OCI-LY3 (cell line): ENCODE measurements at regions not wholly inside any gene's neighbourhood (a gene's known extent, or its start where the extent isn't known, plus 50 kb on each side); places are given as distances from the start of the nearest gene placed in this dataset.

ENCODE experiments used
- EZH2phosphoT487 ChIP-seq: fragments of 200-600 bp; shearing (Covaris generic); IDR thresholded peaks from 2 replicates; pipeline ENCODE4 v1.6.1; 2018; ENCODE audit warnings: antibody characterized with exemption, mixed run types, low read depth
- TF ChIP-seq, protein P1 (sequence below): fragments of 200-600, 300-600 bp; sonication (generic); IDR thresholded peaks from 2 replicates; pipeline ENCODE4 v1.5.1; 2014; ENCODE audit warnings: antibody characterized with exemption, low read length, low read depth

DNA sequence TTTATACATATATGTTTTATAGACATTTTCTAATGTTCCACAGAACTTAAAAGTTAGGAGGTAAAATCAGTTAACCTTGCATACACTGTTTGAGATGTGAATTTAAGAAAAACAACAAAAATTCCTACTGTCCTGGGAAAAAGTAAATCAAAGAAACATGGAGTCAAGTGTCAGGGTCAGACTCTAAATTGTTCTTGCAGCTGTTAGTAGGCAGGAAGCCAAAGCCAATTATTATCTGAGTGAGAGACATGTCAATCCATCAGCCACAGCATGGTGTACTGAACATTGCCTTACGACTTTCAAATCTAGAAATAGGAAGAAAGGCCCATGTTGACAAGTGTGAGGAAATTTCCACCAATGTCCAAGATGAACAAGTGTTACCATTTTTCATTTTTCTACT is 461.2 kb upstream of the MBL2 start:
- TF ChIP-seq, protein P1, sequence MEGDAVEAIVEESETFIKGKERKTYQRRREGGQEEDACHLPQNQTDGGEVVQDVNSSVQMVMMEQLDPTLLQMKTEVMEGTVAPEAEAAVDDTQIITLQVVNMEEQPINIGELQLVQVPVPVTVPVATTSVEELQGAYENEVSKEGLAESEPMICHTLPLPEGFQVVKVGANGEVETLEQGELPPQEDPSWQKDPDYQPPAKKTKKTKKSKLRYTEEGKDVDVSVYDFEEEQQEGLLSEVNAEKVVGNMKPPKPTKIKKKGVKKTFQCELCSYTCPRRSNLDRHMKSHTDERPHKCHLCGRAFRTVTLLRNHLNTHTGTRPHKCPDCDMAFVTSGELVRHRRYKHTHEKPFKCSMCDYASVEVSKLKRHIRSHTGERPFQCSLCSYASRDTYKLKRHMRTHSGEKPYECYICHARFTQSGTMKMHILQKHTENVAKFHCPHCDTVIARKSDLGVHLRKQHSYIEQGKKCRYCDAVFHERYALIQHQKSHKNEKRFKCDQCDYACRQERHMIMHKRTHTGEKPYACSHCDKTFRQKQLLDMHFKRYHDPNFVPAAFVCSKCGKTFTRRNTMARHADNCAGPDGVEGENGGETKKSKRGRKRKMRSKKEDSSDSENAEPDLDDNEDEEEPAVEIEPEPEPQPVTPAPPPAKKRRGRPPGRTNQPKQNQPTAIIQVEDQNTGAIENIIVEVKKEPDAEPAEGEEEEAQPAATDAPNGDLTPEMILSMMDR, result no peak
- no peak for TF ChIP-seq EZH2phosphoT487
